IMR-90 (cell line): ENCODE measurements at regions not wholly inside any gene's neighbourhood (a gene's known extent, or its start where the extent isn't known, plus 50 kb on each side); places are given as distances from the start of the nearest gene placed in this dataset.

Experiments used
- RAD21 ChIP-seq: IDR thresholded peaks from 2 replicates; pipeline ENCODE4 v1.6.1; 2012; ENCODE audit warnings: low read length, improper control_type of control experiment
- USF2 ChIP-seq: fragments of 150-350 bp; IDR thresholded peaks from 2 replicates; pipeline ENCODE4 v1.6.1; 2017; ENCODE audit warnings: mild to moderate bottlenecking, antibody characterized with exemption, low read length, low read depth

- no peak for TF ChIP-seq USF2
- no peak for TF ChIP-seq RAD21
Measured at GRCh38 chrX:109830157-109830703, 97.2 kb upstream of the ACSL4 start.
